WI38 (cell line): ENCODE measurements at regions not wholly inside any gene's neighbourhood (a gene's known extent, or its start where the extent isn't known, plus 50 kb on each side); places are given as distances from the start of the nearest gene placed in this dataset.

Experiments
- H3K4me3 ChIP-seq: 2 replicates; pipeline ENCODE4 v1.5.1; 2011; ENCODE audit warnings: low read depth, mild to moderate bottlenecking, control low read depth, low read length
- TF ChIP-seq, protein P1 (sequence below): IDR thresholded peaks from 2 replicates; pipeline ENCODE4 v1.5.1; 2012; ENCODE audit warnings: low read depth, mild to moderate bottlenecking, control low read depth, low read length

DNA sequence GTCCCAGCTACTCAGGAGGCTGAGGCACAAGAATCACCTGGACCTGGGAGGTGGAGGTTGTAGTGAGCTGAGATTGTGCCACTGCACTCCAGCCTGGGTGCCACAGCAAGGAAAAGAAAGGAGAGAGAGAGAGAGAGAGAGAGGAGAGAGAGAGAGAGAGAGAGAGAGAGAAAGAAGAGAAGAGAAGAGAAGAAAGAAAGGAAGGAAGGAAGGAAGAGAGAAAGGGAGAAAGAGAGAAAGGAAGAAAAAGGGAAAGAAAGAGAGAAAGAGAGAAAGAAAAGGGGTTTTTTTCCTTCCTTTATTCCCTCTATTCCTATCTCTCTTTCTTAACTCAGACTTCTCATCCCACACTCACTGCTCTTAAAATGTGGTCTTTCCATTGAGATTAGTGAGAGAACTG is 238.7 kb upstream of the PRDM1 start:
- H3K4me3 ChIP-seq = no peak overlapping the region
- TF ChIP-seq, protein P1, sequence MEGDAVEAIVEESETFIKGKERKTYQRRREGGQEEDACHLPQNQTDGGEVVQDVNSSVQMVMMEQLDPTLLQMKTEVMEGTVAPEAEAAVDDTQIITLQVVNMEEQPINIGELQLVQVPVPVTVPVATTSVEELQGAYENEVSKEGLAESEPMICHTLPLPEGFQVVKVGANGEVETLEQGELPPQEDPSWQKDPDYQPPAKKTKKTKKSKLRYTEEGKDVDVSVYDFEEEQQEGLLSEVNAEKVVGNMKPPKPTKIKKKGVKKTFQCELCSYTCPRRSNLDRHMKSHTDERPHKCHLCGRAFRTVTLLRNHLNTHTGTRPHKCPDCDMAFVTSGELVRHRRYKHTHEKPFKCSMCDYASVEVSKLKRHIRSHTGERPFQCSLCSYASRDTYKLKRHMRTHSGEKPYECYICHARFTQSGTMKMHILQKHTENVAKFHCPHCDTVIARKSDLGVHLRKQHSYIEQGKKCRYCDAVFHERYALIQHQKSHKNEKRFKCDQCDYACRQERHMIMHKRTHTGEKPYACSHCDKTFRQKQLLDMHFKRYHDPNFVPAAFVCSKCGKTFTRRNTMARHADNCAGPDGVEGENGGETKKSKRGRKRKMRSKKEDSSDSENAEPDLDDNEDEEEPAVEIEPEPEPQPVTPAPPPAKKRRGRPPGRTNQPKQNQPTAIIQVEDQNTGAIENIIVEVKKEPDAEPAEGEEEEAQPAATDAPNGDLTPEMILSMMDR = no peak

DNA sequence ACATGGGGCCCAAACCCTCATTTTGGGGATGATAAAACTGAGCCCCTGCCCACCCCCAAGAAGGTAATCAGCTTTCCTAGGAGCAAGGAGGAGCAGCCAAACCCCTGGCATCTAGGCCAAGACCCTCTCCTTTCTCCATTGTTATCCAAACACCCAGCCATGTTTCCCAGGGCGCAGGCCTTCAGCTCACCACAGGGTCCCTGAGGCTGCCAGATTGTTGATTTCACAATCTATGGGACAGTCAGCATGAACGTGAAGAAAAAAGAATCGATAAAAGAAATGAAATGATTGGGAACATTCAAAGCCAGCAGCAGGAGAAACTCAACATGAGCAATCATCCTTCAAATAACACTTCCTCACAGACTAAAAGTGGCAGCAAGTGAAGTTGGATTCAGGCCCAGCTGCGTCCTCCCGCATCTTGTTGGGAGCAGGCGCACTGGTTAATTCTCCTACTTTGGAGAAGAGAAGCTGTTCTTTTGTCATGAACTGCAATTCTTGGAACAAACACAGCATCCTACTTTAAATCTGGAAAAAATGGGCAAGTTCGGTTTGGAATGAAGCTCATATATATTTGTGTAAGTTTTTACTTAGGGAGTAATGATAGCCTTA is 241.8 kb upstream of the PRDM1 start:
- TF ChIP-seq, protein P1 = no peak
- H3K4me3 ChIP-seq = no peak overlapping the region

DNA sequence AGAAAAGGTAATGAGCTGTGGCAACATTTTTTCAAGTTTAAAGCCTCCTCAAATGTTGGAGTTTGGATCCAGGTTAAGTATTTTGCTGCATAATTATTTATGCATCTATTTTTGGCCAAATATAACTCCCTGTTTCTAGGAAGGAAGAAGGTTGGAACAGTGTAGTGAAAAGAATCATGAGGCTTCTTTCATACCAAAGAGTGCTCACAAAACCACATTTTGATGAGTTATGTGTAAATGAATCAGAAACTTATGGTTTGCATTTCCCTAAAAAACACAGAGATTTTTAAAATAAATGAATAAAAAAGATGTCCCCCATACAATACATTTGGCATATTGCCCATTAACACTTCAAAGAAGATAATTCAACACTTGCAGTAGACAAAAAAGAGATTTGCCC is 246.9 kb upstream of the PRDM1 start:
- TF ChIP-seq, protein P1 = no peak
- H3K4me3 ChIP-seq = no peak overlapping the region

DNA sequence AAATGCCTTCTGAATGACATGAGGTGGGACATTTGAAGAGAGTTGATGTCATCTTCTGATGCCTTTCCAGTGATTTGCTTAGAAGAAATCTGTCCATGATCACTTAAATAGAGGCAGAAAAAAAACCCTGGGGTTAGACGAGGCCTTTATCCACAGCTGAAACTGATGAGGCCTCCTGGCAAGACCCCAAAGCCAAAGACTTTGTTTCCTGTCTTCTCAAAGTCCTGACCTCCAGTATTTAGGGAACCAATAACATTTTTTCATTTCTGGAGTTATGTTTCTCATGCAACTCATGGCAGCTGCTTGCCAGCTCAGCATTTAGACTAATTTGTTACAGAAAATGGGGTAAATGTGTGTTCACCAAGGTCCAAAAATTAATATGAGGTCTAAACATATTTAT is 248.0 kb upstream of the PRDM1 start:
- TF ChIP-seq, protein P1 = no peak

DNA sequence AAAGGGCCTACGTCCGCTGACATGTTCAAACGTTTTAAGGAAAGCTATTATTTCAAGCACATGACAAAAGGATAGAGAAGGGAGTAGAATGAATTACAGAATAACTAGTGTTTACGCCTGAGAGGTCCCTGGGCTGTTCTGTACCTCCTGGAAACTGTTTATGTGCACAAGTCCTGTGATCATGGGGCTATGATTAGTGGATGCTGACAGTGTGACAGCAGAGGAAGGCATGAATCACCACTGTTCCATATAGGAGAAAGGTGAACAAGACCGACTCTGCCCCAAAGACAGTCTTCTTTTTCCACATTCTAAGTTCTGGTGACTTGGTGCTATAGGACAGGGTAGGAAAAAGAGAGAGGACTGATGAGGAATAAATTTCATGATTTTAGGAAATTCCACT is 249.2 kb upstream of the PRDM1 start:
- no peak overlapping the region for H3K4me3 ChIP-seq
- TF ChIP-seq, protein P1 = no peak

More for the DNA sequence above, 248.0 kb upstream of the PRDM1 start:
- H3K4me3 ChIP-seq = no peak overlapping the region

DNA sequence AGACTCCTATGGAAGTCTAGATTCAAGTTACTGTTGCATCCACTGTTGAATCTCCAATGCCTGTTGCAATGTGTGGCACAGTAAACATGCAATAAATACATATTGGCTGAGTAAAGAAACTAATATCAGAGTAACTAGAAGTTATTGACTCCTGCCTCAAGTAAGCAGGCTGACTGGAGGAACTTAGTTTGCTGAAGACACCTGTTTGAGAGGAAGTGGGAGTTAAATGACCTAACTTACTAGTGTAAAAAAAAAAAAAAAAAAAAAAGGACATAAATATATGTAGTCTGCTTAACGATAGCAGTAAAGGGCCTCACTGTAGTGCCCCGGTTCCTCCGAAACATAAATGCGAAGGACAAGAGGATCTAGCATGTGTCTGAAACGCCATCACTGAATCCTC is 249.8 kb upstream of the PRDM1 start:
- H3K4me3 ChIP-seq = no peak overlapping the region
- TF ChIP-seq, protein P1 = no peak

DNA sequence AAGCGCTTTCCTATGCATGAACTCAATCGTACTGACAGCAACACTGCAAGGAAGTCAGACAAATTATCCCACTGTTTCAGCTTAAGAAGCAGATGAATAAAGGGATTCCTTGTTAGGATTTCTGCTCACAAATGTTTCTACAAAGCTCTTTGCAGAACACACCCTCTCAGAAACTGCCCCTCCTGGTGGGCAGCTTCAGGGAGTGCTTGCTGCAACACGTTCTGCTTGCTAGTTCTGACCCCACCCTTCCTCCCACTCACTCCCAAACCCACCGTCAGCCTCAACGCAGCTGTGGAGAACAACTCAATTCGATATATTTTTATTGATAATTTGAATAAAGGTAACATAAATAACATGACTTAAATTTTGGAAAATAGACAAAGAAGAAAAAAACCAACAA is 250.8 kb upstream of the PRDM1 start:
- TF ChIP-seq, protein P1 = peak; percentile 49
- H3K4me3 ChIP-seq = no peak overlapping the region
